ENCODE measurements at regions not wholly inside any gene's neighbourhood (a gene's known extent, or its start where the extent isn't known, plus 50 kb on each side); places are given as distances from the start of the nearest gene placed in this dataset.

- DNase-seq (ENCODE audit: low read depth in 2 of 2): no peak
These were observed 70.4 kb upstream of the ARHGEF26 start for GRCh38 chr3:154050766-154051165.

GRCh38 chr3:154059833-154060232, 61.4 kb upstream of the ARHGEF26 start:
- DNase-seq (ENCODE audit: low read depth in 2 of 2): no peak

GRCh38 chr3:154060238-154061000, 60.8 kb upstream of the ARHGEF26 start:
- no peak for DNase-seq (ENCODE audit: low read depth in 2 of 2)

- no peak for DNase-seq (ENCODE audit: low read depth in 2 of 2)
These were observed 60.2 kb upstream of the ARHGEF26 start for GRCh38 chr3:154061001-154061370.

GRCh38 chr3:154062513-154062912, 58.7 kb upstream of the ARHGEF26 start:
- no peak for DNase-seq (ENCODE audit: low read depth in 2 of 2)

GRCh38 chr3:154071146-154071545, 50.0 kb upstream of the ARHGEF26 start:
- no peak for DNase-seq (ENCODE audit: low read depth in 2 of 2)
